ACC112 (cell line): ENCODE measurements at regions not wholly inside any gene's neighbourhood (a gene's known extent, or its start where the extent isn't known, plus 50 kb on each side); places are given as distances from the start of the nearest gene placed in this dataset.

Experiments
- H2AFZ ChIP-seq: fragments of 200-600 bp; sonication (generic); one replicate; pipeline ENCODE4 v1.6.0; 2017; ENCODE audit warnings: antibody characterized with exemption, low read length; ENCODE audit not compliant: unreplicated experiment
- H3K27ac ChIP-seq: fragments of 200-600 bp; sonication (generic); 2 replicates; pipeline ENCODE4 v1.5.1; 2014; ENCODE audit warnings: low read depth, mild to moderate bottlenecking, antibody characterized with exemption, low read length, moderate library complexity
- H3K27me3 ChIP-seq: fragments of 200-600 bp; sonication (generic); 2 replicates; pipeline ENCODE4 v1.6.1; 2014; ENCODE audit warnings: mild to moderate bottlenecking, antibody characterized with exemption, low read length, moderate library complexity, mixed read lengths; ENCODE audit not compliant: insufficient read depth
- H3K36me3 ChIP-seq: fragments of 200-600 bp; sonication (generic); 2 replicates; pipeline ENCODE4 v1.6.1; 2016; ENCODE audit warnings: mild to moderate bottlenecking, antibody characterized with exemption, low read length, moderate library complexity, mixed read lengths; ENCODE audit not compliant: insufficient read depth
- H3K4me1 ChIP-seq: fragments of 200-600 bp; sonication (generic); one replicate; pipeline ENCODE4 v1.6.1; 2016; ENCODE audit warnings: low read length, mixed read lengths; ENCODE audit not compliant: insufficient read depth, unreplicated experiment, control insufficient read depth
- H3K4me3 ChIP-seq: fragments of 200-600 bp; sonication (generic); 2 replicates; pipeline ENCODE4 v1.5.1; 2014; ENCODE audit warnings: mild to moderate bottlenecking, low read depth, low read length
- H3K79me2 ChIP-seq: fragments of 200-600 bp; sonication (generic); one replicate; pipeline ENCODE4 v1.6.0; 2016; ENCODE audit warnings: low read length; ENCODE audit not compliant: control insufficient read depth, unreplicated experiment, insufficient read depth

- no peaks in the 10 kb centered on the region for H3K27me3 ChIP-seq
- H3K4me1 ChIP-seq, result peaks cover 16% of the 10 kb centered on the region
- H2AFZ ChIP-seq, result no peak overlapping the region
- no peak overlapping the region for H3K4me3 ChIP-seq
- no peaks in the 10 kb centered on the region for H3K36me3 ChIP-seq
- no peaks in the 10 kb centered on the region for H3K79me2 ChIP-seq
- H3K27ac ChIP-seq, result no peak overlapping the region
Measured at GRCh38 chr10:58932577-58933314, 243.7 kb upstream of the PHYHIPL start.

- H3K27ac ChIP-seq, result no peak overlapping the region
- H3K79me2 ChIP-seq, result no peaks in the 10 kb centered on the region
- H2AFZ ChIP-seq, result no peak overlapping the region
- H3K4me3 ChIP-seq, result no peak overlapping the region
- no peaks in the 10 kb centered on the region for H3K36me3 ChIP-seq
- no peaks in the 10 kb centered on the region for H3K27me3 ChIP-seq
- peaks cover 5% of the 10 kb centered on the region for H3K4me1 ChIP-seq
Measured at GRCh38 chr10:58936364-58936763, 240.1 kb upstream of the PHYHIPL start.

- peaks cover 6% of the 10 kb centered on the region for H3K4me1 ChIP-seq
- H3K27ac ChIP-seq, result no peak overlapping the region
- no peak overlapping the region for H2AFZ ChIP-seq
- H3K79me2 ChIP-seq, result no peaks in the 10 kb centered on the region
- H3K27me3 ChIP-seq, result no peaks in the 10 kb centered on the region
- H3K4me3 ChIP-seq, result no peak overlapping the region
- H3K36me3 ChIP-seq, result no peaks in the 10 kb centered on the region
Measured at GRCh38 chr10:58937423-58937822, 239.0 kb upstream of the PHYHIPL start.

GRCh38 chr10:58942724-58943123, 233.7 kb upstream of the PHYHIPL start:
- Histone ChIP-seq H3K79me2 (no peaks in the 10 kb centered on the region), H3K36me3 (no peaks in the 10 kb centered on the region), H3K4me1 (peaks cover 23% of the 10 kb centered on the region), H2AFZ (no peak overlapping the region), H3K4me3 (no peak overlapping the region), H3K27me3 (no peaks in the 10 kb centered on the region), H3K27ac (peak overlapping the region; percentile 76)

GRCh38 chr10:58943256-58943890, 233.1 kb upstream of the PHYHIPL start:
- no peaks in the 10 kb centered on the region for H3K27me3 ChIP-seq
- H3K4me1 ChIP-seq, result peaks cover 23% of the 10 kb centered on the region
- peak overlapping the region; percentile 76 for H3K27ac ChIP-seq
- no peak overlapping the region for H2AFZ ChIP-seq
- H3K79me2 ChIP-seq, result no peaks in the 10 kb centered on the region
- no peak overlapping the region for H3K4me3 ChIP-seq
- no peaks in the 10 kb centered on the region for H3K36me3 ChIP-seq

DNA sequence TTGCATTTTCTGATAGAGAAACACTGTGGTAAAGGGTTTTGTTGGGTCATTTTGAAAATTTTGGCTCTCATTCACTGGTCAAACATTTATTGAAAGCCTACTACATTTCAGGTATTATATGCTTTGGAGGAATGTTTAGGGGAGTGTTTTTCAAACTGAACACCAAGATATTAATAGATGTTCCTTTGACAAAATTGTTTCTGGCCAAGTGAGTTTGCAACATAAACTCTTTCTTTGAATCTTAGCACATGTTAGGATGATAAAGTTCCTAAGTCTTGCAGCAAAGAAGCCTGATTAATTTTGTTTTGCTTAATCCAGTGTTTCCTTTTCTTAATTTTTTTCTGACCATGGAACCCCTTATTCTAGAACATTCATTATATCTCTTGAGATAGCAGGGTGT, 232.5 kb upstream of the PHYHIPL start:
- H2AFZ ChIP-seq, result peak overlapping the region; percentile 35
- H3K36me3 ChIP-seq, result no peaks in the 10 kb centered on the region
- H3K4me3 ChIP-seq, result no peak overlapping the region
- H3K4me1 ChIP-seq, result peaks cover 23% of the 10 kb centered on the region
- no peaks in the 10 kb centered on the region for H3K79me2 ChIP-seq
- no peaks in the 10 kb centered on the region for H3K27me3 ChIP-seq
- H3K27ac ChIP-seq, result peak overlapping the region; percentile 76

DNA sequence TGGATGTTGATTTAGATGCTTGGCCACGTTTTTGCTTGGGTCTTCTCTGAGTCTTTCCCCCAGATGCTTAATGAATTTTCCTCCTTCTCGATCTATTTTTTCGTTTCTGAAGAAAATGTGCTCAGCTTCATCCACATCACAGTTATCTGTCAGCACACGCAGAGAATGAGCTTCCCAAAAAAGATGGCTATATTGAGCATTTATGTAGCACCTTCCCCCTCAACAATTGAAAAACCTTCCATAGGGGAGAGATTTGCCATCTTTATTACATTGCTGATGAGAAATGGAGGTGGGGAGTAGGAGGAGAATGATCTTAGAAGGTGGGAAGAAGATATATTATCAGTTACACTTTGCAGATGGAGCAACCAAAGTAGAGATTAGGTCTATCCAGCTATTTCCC, 228.1 kb upstream of the PHYHIPL start:
- Histone ChIP-seq H3K4me1 (peaks cover 36% of the 10 kb centered on the region), H3K79me2 (no peaks in the 10 kb centered on the region), H3K36me3 (no peaks in the 10 kb centered on the region), H2AFZ (no peak overlapping the region), H3K27me3 (no peaks in the 10 kb centered on the region), H3K27ac (no peak overlapping the region), H3K4me3 (no peak overlapping the region)

- H2AFZ ChIP-seq, result no peak overlapping the region
- H3K36me3 ChIP-seq, result no peaks in the 10 kb centered on the region
- no peaks in the 10 kb centered on the region for H3K27me3 ChIP-seq
- H3K79me2 ChIP-seq, result no peaks in the 10 kb centered on the region
- H3K4me1 ChIP-seq, result peaks cover 21% of the 10 kb centered on the region
- no peak overlapping the region for H3K27ac ChIP-seq
- H3K4me3 ChIP-seq, result no peak overlapping the region
Measured at GRCh38 chr10:58950618-58951017, 225.8 kb upstream of the PHYHIPL start.

GRCh38 chr10:58951087-58951486, 225.4 kb upstream of the PHYHIPL start:
- Histone ChIP-seq H2AFZ (no peak overlapping the region), H3K79me2 (no peaks in the 10 kb centered on the region), H3K27ac (no peak overlapping the region), H3K4me3 (no peak overlapping the region), H3K4me1 (peaks cover 21% of the 10 kb centered on the region), H3K27me3 (no peaks in the 10 kb centered on the region), H3K36me3 (no peaks in the 10 kb centered on the region)

DNA sequence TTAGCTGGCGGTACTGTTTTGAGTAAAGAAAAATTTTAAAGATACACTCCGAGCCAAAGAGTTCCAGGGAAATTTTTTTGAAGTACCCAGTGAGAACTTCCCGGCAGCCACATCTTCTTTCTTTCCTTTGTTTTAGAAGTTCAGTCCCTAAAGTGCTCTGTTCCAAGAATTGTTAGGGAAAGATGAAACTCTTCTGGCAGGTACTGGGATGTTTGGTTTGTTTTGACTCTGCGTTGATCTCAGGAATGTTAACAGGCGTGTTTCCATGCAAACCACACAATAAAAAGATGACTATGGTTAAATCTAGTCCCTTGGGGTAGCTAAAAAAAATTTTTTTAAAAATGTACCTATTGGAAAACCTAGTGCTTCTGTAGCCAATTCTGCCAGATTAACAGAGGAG, 224.7 kb upstream of the PHYHIPL start:
- Histone ChIP-seq H3K27ac (no peak overlapping the region), H3K36me3 (no peaks in the 10 kb centered on the region), H2AFZ (no peak overlapping the region), H3K4me1 (peaks cover 24% of the 10 kb centered on the region), H3K79me2 (no peaks in the 10 kb centered on the region), H3K4me3 (no peak overlapping the region), H3K27me3 (no peaks in the 10 kb centered on the region)

GRCh38 chr10:58952162-58952601, 224.3 kb upstream of the PHYHIPL start:
- H3K79me2 ChIP-seq, result no peaks in the 10 kb centered on the region
- peak overlapping the region; percentile 8; the same call in 1 of the 2 replicates for H3K4me3 ChIP-seq
- H2AFZ ChIP-seq, result peak overlapping the region; percentile 40
- H3K4me1 ChIP-seq, result peaks cover 28% of the 10 kb centered on the region
- H3K27me3 ChIP-seq, result no peaks in the 10 kb centered on the region
- H3K27ac ChIP-seq, result no peak overlapping the region
- no peaks in the 10 kb centered on the region for H3K36me3 ChIP-seq
